ENCODE measurements at regions not wholly inside any gene's neighbourhood (a gene's known extent, or its start where the extent isn't known, plus 50 kb on each side); places are given as distances from the start of the nearest gene placed in this dataset.
"Not testable (repeated sequence)": the region's sequence is repeated elsewhere in the genome, so short reads cannot be mapped to it uniquely, and the experiment has no call there.

DNA sequence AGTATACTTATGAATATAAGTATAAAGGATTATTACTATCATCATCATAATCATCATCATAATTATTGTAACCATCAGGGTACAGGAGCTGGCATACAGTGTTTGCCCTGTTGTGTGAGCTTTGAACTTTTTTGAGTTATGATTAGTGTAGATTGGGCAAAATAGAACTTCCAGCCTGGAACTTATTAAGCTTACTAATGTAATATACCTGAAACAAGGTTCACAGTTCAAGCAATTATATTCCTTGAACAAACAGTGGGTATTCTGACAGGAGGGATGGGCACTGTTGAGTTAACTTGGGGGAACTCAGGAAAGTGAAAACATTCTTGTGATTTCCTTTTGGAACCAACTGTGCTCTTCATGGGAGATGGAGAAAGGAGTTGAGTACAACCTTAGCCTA lies 680.0 kb downstream of the DOK5 start:
- DNase-seq (ENCODE audit: low spot score) = no peak

DNA sequence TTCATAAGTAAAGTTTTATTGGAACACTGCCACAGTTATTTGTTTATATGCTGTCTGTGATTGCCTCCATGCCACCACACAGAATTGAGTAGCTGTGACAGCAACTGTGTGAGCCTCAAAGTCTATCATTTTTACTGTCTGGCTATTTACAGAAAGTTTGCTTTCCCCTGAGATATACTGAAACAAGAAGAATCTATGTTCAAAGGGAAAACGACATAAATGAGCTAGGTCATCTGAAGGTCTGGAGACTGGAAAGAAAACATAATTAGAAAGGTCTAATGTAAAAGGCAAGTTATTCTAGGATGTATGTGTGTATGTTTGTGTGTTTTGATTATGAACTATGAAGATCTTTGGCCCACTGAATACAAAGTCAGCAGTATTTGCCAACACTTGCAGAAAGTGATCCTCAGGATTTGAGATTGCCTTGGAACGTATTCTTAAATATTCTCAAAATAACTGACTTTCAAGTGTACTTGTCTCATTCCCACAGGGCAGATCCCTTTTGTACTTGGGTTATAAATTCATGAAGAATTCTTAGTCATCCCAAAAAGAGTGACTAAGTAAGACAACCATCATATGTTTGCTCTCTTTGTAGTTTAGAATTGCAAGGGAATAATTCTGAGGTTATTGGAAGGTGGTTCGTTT lies 677.7 kb downstream of the DOK5 start:
- DNase-seq (ENCODE audit: low spot score) = no peak

DNA sequence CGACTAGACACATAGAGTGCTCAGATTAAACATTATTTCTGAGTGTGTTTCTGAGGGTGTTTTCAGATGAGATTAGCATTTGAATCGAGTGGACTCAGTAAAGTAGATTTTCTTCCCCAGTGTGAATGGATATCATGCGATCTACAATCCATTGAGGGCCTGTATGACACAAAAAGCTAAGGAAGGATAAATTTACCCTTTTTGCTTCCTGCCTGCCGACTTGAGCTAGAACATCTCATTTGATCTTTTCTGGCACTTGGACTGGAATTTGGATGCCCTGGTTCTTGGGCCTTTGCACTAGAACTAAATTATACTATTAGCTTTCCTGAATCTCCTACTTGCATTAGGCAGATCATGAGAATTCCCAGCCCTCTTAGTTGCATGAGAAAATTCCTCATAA lies 675.8 kb downstream of the DOK5 start:
- DNase-seq (ENCODE audit: low spot score) = no peak

DNA sequence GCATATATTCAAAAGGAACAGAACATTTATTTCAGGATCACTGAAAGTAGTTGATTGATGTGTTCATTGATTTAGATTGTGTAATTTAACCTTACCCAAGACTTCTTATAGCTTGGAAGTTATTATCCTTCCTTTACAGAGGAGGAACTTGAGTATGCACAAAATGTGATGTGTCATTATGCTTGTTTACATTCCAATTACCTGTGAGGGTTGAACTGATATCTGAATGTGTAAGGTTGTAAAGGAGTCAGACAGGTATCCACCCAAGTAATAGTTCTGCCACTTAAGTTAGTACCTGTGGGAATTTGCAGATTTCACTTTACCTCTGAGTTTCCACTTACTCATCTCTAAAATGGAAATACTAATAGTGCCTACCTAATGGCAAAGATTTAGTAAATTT lies 668.2 kb downstream of the DOK5 start:
- no peak for DNase-seq (ENCODE audit: low spot score)

DNA sequence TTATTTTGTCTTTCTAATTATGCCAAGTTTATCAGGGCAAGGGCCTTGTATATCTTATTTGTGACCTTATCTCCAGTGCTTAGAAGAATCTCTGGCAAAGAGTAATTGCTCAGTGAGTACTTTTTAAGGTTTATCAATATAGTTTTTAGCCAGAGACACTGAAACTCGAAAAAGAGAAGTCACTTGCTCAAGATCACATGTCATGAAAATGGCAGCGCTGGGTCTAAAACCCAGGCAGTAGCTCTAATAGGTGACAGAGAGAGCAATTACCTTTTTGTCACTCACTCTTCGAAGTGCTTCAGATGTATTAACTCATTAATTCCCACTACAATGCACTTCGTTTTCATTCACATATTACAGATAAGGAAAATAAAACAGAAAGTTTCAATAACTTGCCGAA lies 667.5 kb downstream of the DOK5 start:
- no peak for DNase-seq (ENCODE audit: low spot score)

DNA sequence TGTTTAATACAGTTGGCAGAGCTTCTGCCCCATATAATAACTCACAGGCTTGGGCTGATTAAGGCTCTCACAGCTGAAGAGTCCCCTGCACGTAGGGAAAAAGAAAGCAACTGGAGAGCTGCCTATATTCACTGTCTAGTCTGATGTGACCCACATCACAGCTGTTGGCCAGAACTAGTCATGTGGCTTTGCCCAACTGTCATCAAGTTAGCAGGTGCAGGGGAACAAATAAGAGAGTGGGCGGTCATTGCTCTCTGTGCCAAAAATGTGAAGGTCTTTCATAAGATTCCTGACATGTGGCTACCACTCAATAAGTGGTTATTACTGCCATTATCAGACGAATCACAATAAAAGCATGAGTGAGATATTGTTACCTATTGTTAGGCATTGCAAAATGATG lies 665.2 kb downstream of the DOK5 start:
- DNase-seq (ENCODE audit: low spot score) = no peak

DNA sequence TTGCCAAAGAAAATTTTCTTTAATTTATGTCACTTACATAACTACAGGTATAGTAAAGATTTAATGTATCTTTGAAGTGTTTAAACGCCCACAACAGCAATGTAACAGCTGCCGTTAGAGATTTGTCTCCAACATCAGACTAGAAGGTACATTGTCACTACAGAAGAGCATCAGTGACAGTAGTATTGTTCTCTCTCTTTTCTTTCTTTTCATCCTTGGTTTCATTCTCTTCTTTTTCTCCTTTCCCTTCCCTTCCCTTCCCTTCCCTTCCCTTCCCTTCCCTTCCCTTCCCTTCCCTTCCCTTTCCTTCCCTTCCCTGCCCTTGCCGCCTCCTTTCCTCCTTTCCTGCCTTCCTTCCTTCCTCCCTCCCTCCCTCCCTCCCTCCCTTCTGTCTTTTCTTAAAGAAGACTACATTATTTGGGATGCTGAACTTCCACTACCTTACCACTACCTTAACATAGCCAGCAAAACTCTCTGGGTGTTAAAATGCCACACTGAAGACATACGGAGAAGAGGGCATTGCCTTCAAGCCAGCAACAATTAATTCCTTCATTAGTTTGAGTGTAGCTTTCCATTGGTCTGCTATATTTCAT lies 663.9 kb downstream of the DOK5 start:
- DNase-seq (ENCODE audit: low spot score) = no peak

DNA sequence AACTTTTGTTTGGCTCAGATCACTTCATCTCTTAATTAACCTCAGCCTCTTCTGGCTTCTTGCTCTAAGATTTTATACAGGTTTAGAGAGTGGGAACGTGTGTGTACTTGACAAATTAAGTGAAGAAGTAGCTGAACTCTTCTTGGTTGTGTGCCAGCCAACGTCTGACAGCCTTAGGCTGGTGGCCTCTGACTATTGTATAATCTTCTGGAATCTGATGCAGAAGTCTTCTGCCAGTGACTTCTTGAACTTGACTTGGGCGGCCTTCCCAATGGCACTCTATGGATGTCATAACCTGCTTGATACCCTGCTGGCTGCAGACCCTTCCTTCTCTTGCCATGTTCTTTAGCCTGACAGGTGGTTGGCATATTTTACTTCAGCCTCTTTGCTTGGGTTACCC lies 660.5 kb downstream of the DOK5 start:
- no peak for DNase-seq (ENCODE audit: low spot score)

DNA sequence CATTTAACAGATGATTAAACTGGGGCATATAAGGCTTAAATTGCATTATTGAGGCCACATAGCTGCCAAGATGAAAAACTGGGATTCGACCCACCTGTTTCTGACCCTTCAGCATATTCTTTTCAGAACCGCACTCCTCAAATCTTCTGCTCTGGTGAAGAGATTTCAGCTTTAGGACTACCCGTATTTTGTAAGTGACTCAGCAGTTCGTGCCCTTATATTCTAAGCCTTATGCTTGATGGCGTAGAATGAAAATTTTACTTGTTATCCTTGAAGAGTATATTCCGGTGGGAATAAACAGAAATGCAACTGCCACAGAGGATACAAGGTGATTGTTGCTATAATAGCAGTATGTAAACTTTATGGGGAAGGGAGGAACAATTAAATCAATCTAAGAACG lies 657.1 kb downstream of the DOK5 start:
- DNase-seq (ENCODE audit: low spot score) = no peak

DNA sequence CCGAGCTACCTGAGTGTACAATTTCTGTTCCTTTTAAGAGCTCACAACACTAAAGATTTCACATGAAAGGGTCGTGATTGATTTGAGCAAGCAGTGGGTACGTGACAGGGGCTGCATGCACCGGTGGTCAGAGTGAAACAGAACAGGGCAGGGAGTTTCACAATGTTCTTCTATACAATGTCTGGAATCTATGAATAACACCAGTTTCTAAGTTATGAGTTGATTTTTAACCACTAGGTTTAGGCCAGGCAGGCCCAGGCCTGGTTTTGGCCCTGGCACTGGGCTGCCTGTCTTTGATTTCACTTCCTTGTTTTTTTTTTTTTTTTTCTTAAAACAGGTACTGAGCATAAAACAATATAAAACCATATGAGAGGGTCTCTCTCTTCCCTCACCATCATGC lies 642.2 kb downstream of the DOK5 start:
- not testable (repeated sequence) for DNase-seq (ENCODE audit: low spot score)

DNA sequence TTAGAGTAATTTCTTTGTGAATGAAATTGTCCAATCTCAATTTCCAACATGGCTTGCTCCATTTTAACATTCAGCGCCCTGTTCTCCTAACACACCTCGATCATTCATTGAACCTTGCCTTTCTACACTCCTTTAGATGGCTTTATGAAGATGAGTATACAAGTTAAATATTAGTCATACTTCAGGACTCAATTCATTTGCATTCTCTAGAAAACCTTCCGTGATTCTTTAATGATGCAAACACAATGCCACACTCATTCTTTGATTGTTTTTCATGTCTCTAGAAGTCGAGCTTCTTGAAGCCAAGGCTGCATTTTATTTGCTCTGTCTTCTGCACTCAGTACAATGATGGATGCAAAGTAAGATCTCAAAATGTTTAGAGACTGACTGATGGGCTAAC lies 641.2 kb downstream of the DOK5 start:
- DNase-seq (ENCODE audit: low spot score) = no peak

DNA sequence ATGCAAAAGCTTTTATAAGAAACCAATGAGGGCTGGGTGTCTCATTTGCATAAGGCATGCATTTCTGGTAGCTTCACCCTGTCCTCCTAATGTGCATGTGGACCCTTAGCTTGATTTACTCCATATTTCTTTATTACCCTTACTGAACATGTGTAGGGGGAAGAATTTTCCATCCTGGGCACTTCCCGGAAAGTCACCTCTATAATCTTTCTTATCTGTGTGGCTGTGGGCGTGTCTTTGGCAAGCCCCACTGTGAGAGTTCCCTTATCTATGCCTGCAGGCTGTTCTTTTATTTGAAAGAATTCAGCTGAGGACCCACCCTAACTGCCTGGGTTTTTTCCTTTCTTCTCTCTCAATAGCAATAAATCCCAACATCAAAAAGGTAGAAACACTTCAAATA lies 627.8 kb downstream of the DOK5 start:
- no peak for DNase-seq (ENCODE audit: low spot score)

DNA sequence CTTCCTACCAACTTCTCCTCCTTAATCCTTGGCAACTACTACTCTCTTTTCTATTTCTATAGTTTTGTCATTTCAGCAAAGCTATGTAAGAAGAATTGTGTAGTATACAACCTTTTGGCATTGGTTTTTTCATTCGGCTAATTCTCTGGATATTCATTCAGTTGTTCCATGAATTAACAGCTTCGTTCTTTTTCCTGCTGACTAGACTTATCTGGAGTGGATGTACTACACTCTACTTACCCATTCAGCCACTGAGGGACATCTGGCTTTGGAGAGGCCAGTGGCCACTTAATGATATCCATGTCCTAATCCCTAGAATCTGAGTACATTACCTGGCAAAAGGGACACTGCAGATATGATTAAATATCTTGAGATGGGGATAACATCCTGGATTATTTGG lies 623.9 kb downstream of the DOK5 start:
- DNase-seq (ENCODE audit: low spot score) = no peak

DNA sequence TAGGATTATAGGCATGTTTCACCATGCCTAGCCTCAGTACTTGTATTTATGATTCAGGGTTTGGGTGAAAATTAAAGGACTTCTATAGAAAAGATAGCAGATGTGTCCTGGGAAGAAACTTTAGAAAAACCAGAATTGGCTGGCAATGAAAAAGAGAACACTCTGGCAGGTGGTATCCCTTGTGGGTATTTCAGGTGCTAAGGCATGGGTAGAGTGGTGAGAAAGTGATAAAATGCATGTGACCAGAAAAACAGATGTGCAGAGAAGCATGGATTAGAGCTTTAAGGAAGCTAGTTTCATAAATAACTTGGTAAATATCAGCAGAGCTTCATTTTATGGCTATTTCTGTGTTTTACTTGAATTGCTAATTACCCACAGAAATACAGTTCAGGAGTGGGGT lies 622.2 kb downstream of the DOK5 start:
- DNase-seq (ENCODE audit: low spot score) = no peak

DNA sequence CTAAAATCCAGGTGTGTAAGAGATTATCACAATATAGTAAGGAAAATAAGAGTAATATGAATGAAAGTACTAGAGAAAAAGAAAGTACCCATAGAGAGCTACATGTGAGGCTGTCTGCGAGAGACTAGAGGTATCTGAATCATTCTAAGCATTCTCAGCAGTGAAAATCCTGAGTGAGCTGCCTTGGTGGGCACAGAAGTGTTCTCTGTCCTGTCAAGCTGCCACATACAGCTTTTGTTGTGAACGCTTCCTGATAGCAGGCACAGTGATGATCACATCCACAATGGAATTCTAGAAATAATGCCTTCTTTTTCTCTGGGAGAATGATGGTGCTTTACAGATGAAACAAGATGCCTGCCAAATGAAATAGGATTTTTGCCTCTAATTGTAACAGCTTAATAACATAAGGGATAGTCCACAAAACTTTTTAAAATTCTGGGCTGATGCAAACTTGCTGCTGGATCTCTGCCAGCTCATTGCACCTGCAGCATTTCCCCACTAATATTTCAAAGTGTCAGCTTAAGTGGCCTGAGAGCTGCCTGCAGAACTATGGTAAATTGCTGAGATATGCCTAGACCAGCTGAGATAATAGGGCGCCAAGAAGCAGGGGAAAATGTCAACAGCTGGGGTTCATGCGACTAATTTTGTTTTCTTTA lies 620.5 kb downstream of the DOK5 start:
- no peak for DNase-seq (ENCODE audit: low spot score)

DNA sequence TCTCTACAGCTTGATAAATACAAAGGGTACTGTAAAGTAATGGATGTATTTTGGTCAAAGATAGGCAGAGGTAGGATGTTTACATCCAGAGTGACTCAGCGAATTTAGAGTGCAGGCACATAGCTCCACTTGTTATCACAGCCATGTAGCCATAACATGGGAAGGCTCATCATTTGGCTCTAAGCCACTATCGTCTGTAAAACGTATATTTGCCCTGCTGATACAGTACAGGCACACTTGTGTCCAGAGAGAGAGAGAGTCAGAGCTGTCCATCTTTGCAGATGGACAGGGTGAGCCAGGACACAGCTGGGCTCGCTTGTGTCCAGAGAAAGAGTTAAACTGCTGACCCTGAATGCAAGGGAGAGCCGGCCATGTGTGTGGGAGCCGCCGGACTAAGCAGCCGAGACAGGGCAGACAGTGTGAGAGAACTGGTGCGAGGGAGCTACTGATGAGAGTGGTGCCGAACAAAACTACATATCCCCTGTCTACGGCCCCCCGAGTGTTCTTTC lies 619.0 kb downstream of the DOK5 start:
- no peak for DNase-seq (ENCODE audit: low spot score)

DNA sequence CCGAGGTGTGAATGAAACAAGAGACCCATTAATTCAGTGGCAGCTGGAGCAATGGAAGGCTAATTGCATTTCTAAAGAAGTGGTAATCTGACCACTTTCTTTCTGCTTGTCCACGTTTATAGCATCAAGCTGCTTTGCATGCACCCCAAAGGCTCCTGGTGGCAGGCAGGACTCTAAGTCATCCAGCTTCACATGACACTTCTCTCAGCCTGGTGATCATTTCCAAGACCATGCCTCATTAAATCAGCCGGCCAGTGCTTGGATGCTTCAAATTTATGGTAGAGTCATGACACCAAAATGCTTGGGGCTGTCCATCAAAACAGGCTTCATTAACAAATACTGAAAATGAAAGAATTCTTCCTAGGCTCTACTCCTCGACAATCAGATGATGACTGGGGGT lies 614.9 kb downstream of the DOK5 start:
- DNase-seq (ENCODE audit: low spot score) = no peak

DNA sequence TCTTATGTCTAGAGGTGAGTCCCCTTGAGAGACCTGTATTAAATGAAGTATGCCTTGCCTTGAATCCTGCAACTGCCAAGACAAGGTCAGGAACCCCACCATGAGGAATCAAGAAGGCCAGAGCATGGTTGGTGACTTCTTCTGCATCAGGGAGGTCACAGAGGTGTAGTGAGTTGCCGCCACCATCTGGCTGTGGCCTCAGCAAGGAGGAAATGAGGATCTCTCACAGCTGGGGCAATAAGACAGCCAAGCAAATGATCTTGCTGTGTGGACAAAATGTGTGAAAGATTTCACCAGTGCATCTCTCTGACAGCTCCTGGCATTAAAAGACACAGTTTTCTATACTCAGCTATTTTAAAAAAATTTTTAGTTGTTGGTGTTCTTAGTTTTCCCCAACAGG lies 611.0 kb downstream of the DOK5 start:
- DNase-seq (ENCODE audit: low spot score) = no peak

DNA sequence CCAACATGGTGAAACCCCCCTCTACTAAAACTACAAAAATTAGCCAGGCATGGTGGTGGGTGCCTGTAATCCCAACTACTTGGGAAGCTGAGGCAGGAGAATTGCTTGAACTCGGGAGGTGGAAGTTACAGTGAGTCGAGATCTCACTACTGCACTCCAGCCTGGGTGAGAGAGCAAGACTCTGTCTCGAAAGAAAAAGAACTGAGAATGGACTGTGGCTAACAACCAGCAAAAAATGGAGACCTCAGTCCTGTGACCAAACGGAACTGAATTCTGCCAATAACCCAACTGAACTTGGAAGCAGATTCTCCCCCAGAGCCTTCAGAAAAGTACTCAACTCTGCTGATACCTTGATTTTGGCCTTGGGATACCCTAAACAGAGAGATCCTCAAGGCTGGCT lies 604.5 kb downstream of the DOK5 start:
- no peak for DNase-seq (ENCODE audit: low spot score)

DNA sequence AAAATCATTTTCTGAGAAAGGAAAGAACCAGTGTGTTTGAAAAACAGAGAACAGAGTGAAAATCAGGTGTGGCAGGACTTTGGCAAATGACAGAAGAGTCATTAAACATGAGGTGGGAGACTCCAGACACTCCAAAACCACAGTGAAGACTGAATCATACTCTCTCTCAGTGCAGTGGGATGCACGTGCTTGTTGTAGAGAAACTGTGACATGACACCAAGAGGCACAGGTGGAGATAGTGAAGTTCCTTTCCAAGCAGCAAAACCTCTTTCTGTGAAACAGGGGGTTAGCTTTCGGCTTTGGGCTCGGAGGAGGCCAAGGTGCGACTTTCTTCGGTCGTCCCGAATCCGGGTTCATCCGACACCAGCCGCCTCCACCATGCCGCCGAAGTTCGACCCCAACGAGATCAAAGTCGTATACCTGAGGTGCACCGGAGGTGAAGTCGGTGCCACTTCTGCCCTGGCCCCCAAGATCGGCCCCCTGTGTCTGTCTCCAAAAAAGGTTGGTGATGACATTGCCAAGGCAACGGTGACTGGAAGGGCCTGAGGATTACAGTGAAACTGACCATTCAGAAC lies 599.0 kb downstream of the DOK5 start:
- not testable (repeated sequence) for DNase-seq (ENCODE audit: low spot score)

DNA sequence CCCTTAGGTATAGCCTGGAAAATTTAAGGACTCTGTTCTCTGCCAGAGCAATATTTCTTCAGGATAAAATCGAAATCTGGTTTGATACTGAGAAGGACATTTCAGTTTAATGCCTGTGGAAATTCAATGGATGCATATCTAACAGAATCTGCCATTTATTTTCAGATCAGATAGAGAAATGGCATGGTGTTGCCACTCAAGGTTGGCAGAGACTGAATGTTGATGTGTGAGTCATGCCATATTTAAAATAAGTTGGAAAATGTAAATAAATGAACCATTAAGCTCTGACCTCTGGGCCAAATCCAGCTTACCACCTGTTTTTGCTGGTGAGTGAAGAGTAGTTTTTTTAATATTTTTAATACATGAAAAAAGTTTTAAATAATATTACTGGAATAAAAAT lies 594.6 kb downstream of the DOK5 start:
- DNase-seq (ENCODE audit: low spot score) = no peak

DNA sequence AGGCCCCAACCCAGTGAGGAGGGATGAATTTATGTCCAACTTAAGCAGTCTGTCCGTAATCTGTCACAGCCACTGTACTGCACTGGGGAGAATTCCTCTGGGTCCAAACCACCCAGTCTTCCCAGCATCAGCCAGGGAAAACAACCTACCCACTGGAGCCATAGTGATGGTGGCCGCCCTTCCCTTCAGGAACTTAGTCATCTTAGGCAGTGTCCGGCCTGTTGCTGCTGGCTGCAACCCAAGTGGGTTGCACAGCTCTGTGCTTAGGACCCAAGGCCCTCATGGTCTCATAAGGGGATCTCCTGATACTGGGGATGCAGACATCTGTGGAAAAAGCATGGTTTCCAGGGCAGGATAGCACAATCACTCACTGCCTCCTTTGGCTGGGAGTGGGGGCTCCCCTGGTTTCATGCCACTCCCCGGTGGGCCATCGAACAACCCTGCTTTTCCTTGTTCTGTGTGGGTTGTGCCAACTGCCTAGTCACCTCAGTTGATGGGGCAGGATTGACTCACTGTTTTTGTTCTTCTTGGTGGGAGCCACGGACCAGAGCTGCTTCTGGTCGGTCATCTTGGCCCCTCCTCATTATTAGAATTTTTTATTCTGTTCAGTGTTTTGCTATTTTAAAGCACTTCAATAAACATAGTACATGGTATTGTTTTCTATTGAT lies 591.9 kb downstream of the DOK5 start:
- no peak for DNase-seq (ENCODE audit: low spot score)

DNA sequence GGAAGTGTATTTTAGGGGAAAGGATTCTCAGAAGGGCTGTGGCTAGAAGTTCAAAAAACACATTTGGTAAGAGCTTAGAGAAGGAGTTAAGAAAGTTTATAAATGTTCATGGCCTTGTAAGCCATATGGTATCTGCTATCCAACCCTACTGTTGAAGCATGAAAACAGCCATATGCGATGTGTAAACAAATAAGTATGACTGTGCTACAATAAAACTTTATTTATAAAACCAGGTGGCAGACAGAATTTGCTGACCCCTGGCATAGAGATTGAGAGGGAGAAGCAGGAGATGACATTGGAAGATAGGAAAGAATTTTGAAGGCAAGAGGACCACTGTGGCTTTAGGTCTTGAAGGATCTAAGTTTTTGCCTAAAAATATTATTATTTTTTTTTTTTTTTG lies 583.5 kb downstream of the DOK5 start:
- no peak for DNase-seq (ENCODE audit: low spot score)
